Duodenal mucosa (tissue), 2 donors: ENCODE measurements at regions not wholly inside any gene's neighbourhood (a gene's known extent, or its start where the extent isn't known, plus 50 kb on each side); places are given as distances from the start of the nearest gene placed in this dataset.
"Not testable (repeated sequence)": the region's sequence is repeated elsewhere in the genome, so short reads cannot be mapped to it uniquely, and the experiment has no call there.

Experiments used
- H3K27ac ChIP-seq: one replicate; pipeline ENCODE4 v1.7.0; 2013; ENCODE audit warnings: low read depth, low read length
- H3K27me3 ChIP-seq, 2 donors: one replicate each; pipeline ENCODE4 v1.7.0; 2013; ENCODE audit warnings: low read length in 2 of 2, control low read depth in 1 of 2; ENCODE audit not compliant: insufficient read depth in 2 of 2, control insufficient read depth in 1 of 2
- H3K36me3 ChIP-seq, 2 donors: one replicate each; pipeline ENCODE4 v1.7.0; 2013; ENCODE audit warnings: low read length in 2 of 2, control low read depth in 1 of 2; ENCODE audit not compliant: insufficient read depth in 2 of 2, control insufficient read depth in 1 of 2
- H3K4me1 ChIP-seq, 2 donors: one replicate each; pipeline ENCODE4 v1.7.0; 2013; ENCODE audit warnings: low read length in 2 of 2, control low read depth in 1 of 2; ENCODE audit not compliant: insufficient read depth in 2 of 2, control insufficient read depth in 1 of 2
- H3K4me3 ChIP-seq, 2 donors: one replicate each; pipeline ENCODE4 v1.7.0; 2013; ENCODE audit warnings: low read length in 2 of 2, low read depth in 1 of 2
- H3K9ac ChIP-seq, 2 donors: one replicate each; pipeline ENCODE4 v1.7.0; 2013; ENCODE audit warnings: low read length in 2 of 2, low read depth in 1 of 2
- H3K9me3 ChIP-seq, 2 donors: one replicate each; pipeline ENCODE4 v1.7.0; 2013; ENCODE audit warnings: low read length in 2 of 2, control low read depth in 1 of 2; ENCODE audit not compliant: control insufficient read depth in 1 of 2

DNA sequence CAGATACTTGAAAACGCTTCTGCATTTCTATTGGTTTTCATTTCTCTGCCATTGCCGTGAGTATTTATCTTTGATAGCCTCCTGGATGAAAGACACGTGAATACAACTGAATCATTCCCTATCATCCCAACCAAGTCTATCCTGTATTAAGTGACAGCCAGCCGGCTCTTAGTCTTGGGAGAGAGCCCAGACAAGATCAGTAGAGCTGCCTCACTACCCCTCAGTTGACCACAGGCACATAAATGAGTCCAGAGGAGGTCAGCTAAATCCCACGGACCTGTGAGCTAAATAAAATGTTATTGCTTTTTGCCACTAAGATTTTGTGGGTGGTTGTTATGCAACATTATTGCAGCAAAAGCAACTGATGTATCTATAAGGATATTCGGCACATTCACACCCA, 639.0 kb upstream of the ACO1 start:
- no peaks in the 10 kb centered on the region for H3K36me3 ChIP-seq
- H3K27ac ChIP-seq: no peak overlapping the region
- H3K27me3 ChIP-seq: no peaks in the 10 kb centered on the region
- H3K4me3 ChIP-seq: no peak overlapping the region
- H3K9ac ChIP-seq: no peak overlapping the region
- H3K9me3 ChIP-seq: no peaks in the 10 kb centered on the region
- H3K4me1 ChIP-seq: no peaks in the 10 kb centered on the region

GRCh38 chr9:31745886-31746285, 638.6 kb upstream of the ACO1 start:
- no peaks in the 10 kb centered on the region for H3K9me3 ChIP-seq
- no peaks in the 10 kb centered on the region for H3K4me1 ChIP-seq
- no peak overlapping the region for H3K4me3 ChIP-seq
- no peaks in the 10 kb centered on the region for H3K36me3 ChIP-seq
- H3K9ac ChIP-seq: no peak overlapping the region
- H3K27me3 ChIP-seq: no peaks in the 10 kb centered on the region
- H3K27ac ChIP-seq: no peak overlapping the region

GRCh38 chr9:31753756-31754155, 630.7 kb upstream of the ACO1 start:
- Histone ChIP-seq H3K9ac (no peak overlapping the region), H3K36me3 (no peaks in the 10 kb centered on the region), H3K27ac (no peak overlapping the region), H3K4me3 (no peak overlapping the region), H3K27me3 (no peaks in the 10 kb centered on the region), H3K9me3 (no peaks in the 10 kb centered on the region), H3K4me1 (no peaks in the 10 kb centered on the region)

GRCh38 chr9:31759703-31760102, 624.7 kb upstream of the ACO1 start:
- Histone ChIP-seq H3K4me3 (no peak overlapping the region), H3K9me3 (no peaks in the 10 kb centered on the region), H3K9ac (no peak overlapping the region), H3K4me1 (no peaks in the 10 kb centered on the region), H3K27me3 (no peaks in the 10 kb centered on the region), H3K36me3 (no peaks in the 10 kb centered on the region), H3K27ac (no peak overlapping the region)

GRCh38 chr9:31774021-31774420, 610.4 kb upstream of the ACO1 start:
- H3K27me3 ChIP-seq, H3K9ac ChIP-seq, H3K36me3 ChIP-seq, H3K4me3 ChIP-seq, H3K4me1 ChIP-seq, H3K27ac ChIP-seq: not testable (repeated sequence)
- H3K9me3 ChIP-seq: peaks cover 8 to 10% of the 10 kb centered on the region in 2 donors

DNA sequence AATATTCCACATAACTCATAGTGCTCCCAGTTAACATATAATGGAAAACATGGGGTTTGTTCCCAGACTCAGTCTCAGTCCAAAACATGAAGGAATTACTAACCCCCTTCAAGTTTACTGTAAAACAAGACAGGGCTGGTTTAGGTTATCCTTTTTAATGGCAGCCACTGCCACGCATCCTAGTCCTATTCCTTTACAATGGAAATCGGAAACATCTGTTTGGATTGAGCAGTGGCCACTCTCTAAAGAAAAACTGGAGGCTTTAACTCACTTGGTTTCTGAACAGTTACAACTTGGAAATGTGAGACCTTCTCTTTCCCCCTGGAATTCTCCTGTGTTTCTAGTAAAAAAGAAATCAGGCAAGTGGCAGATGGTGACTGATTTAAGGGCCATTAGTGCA, 609.9 kb upstream of the ACO1 start:
- Histone ChIP-seq H3K4me3 (no peak overlapping the region), H3K4me1 (no peaks in the 10 kb centered on the region), H3K36me3 (no peaks in the 10 kb centered on the region), H3K9me3 (peaks cover 8 to 10% of the 10 kb centered on the region in 2 donors), H3K27ac (no peak overlapping the region), H3K27me3 (no peaks in the 10 kb centered on the region), H3K9ac (no peak overlapping the region)

- no peak overlapping the region for H3K27ac ChIP-seq
- no peak overlapping the region for H3K9ac ChIP-seq
- H3K4me1 ChIP-seq: no peaks in the 10 kb centered on the region
- no peak overlapping the region for H3K4me3 ChIP-seq
- no peaks in the 10 kb centered on the region for H3K36me3 ChIP-seq
- H3K9me3 ChIP-seq: peaks cover 14 to 18% of the 10 kb centered on the region in 2 donors
- no peaks in the 10 kb centered on the region for H3K27me3 ChIP-seq
Measured at GRCh38 chr9:31776471-31776870, 608.0 kb upstream of the ACO1 start.

- H3K4me3 ChIP-seq: no peak overlapping the region
- H3K4me1 ChIP-seq: no peaks in the 10 kb centered on the region
- H3K9me3 ChIP-seq: peaks cover 8 to 16% of the 10 kb centered on the region in 2 donors
- H3K27me3 ChIP-seq: no peaks in the 10 kb centered on the region
- no peak overlapping the region for H3K9ac ChIP-seq
- no peaks in the 10 kb centered on the region for H3K36me3 ChIP-seq
- H3K27ac ChIP-seq: no peak overlapping the region
Measured at GRCh38 chr9:31783491-31783890, 601.0 kb upstream of the ACO1 start.

DNA sequence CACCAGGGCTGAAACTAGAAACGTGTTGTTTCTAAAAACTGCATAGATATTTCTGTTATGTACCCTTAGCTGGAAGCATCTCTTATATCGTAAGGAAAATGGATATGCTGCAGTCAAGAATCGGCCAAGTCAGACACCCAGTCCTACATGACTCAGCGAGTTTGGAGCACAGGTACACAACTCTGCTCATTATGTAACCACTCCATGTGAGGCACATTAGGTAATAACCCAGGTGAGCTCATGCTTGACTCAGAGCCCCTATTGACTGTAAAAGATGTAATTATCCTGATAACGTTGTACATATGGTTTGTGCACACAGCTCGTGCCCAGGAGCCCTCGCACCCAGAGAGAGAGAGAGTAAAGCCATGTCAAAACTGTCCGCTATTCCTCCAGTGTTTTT, 593.7 kb upstream of the ACO1 start:
- Histone ChIP-seq H3K4me3 (no peak overlapping the region), H3K9ac (no peak overlapping the region), H3K4me1 (no peaks in the 10 kb centered on the region), H3K27ac (no peak overlapping the region), H3K9me3 (no peaks in the 10 kb centered on the region), H3K36me3 (no peaks in the 10 kb centered on the region), H3K27me3 (no peaks in the 10 kb centered on the region)

GRCh38 chr9:31799953-31800609, 584.4 kb upstream of the ACO1 start:
- no peak overlapping the region for H3K27ac ChIP-seq
- H3K4me1 ChIP-seq: no peaks in the 10 kb centered on the region
- no peaks in the 10 kb centered on the region for H3K9me3 ChIP-seq
- H3K4me3 ChIP-seq: no peak overlapping the region
- H3K27me3 ChIP-seq: no peaks in the 10 kb centered on the region
- no peaks in the 10 kb centered on the region for H3K36me3 ChIP-seq
- H3K9ac ChIP-seq: no peak overlapping the region
